WTC11 (cell line): ENCODE measurements at regions not wholly inside any gene's neighbourhood (a gene's known extent, or its start where the extent isn't known, plus 50 kb on each side); places are given as distances from the start of the nearest gene placed in this dataset.

ENCODE experiments used
- ATAC-seq: fragments of 200-7000 bp; cut with Tn5 transposase; 2 replicates; pipeline ENCODE4 v1.10.0; 2021; ENCODE audit warnings: mild to moderate bottlenecking, moderate library complexity
- CTCF ChIA-PET: fragments of 300-600 bp; sonication (Branson Sonifier 250); formaldehyde crosslinking; loops from one replicate; lab custom pipeline; 2021; ENCODE audit warnings: antibody characterized with exemption; lab: Charles Lee
- POLR2A ChIA-PET: fragments of 350-600 bp; sonication (Branson Sonifier 250); formaldehyde crosslinking; loops from one replicate; lab custom pipeline; 2021; ENCODE audit warnings: antibody characterized with exemption; lab: Charles Lee
- DNase-seq: peaks from one replicate; pipeline ENCODE4 v3.0.0; 2021; ENCODE audit warnings: low spot score
- H3K27ac Mint-ChIP-seq: 2 replicates; pipeline ENCODE4 v1.8.0; 2021; ENCODE audit warnings: mixed read lengths
- H3K27me3 Mint-ChIP-seq: 2 replicates; pipeline ENCODE4 v1.8.0; 2021; ENCODE audit warnings: low read depth, mild to moderate bottlenecking, moderate library complexity, mixed read lengths
- H3K36me3 Mint-ChIP-seq: 2 replicates; pipeline ENCODE4 v1.8.0; 2021; ENCODE audit warnings: mixed read lengths
- H3K4me1 Mint-ChIP-seq: 2 replicates; pipeline ENCODE4 v1.8.0; 2022; ENCODE audit warnings: mixed read lengths
- H3K4me3 Mint-ChIP-seq: 2 replicates; pipeline ENCODE4 v1.8.0; 2021; ENCODE audit warnings: mild to moderate bottlenecking, moderate library complexity, mixed read lengths
- H3K9me3 Mint-ChIP-seq: 2 replicates; pipeline ENCODE4 v1.8.0; 2021; ENCODE audit warnings: mixed read lengths
- ATF1 ChIP-seq: sonication (generic); formaldehyde crosslinking; IDR thresholded peaks from 2 replicates; pipeline ENCODE4 v1.8.1; 2023; ENCODE audit warnings: mild to moderate bottlenecking, moderate library complexity, missing genetic modification reagents
- EMX1 ChIP-seq: fragments of 250-450 bp; sonication (Bioruptor Pico); IDR thresholded peaks from 2 replicates; pipeline ENCODE4 v1.8.0; 2021; ENCODE audit warnings: mild to moderate bottlenecking
- HMGXB4 ChIP-seq: sonication (generic); formaldehyde crosslinking; IDR thresholded peaks from 2 replicates; pipeline ENCODE4 v1.8.1; 2023; ENCODE audit warnings: mild to moderate bottlenecking, moderate library complexity, missing genetic modification reagents
- NFE2L1 ChIP-seq: sonication (generic); formaldehyde crosslinking; IDR thresholded peaks from 2 replicates; pipeline ENCODE4 v1.8.1; 2023; ENCODE audit warnings: missing genetic modification reagents
- NR2C2 ChIP-seq: sonication (generic); formaldehyde crosslinking; IDR thresholded peaks from 2 replicates; pipeline ENCODE4 v1.8.0; 2022; ENCODE audit warnings: mild to moderate bottlenecking, missing genetic modification reagents
- PRRX2 ChIP-seq: fragments of 250-450 bp; sonication (Bioruptor Pico); IDR thresholded peaks from 2 replicates; pipeline ENCODE4 v1.8.0; 2021; ENCODE audit warnings: mild to moderate bottlenecking
- SMAD3 ChIP-seq: sonication (generic); formaldehyde crosslinking; IDR thresholded peaks from 2 replicates; pipeline ENCODE4 v1.8.0; 2022; ENCODE audit warnings: missing genetic modification reagents, mild to moderate bottlenecking, borderline replicate concordance
- SMAD4 ChIP-seq: sonication (generic); formaldehyde crosslinking; IDR thresholded peaks from 2 replicates; pipeline ENCODE4 v1.8.0; 2022; ENCODE audit warnings: mild to moderate bottlenecking, missing genetic modification reagents
- TCF7 ChIP-seq: sonication (generic); formaldehyde crosslinking; IDR thresholded peaks from 2 replicates; pipeline ENCODE4 v1.8.0; 2022; ENCODE audit warnings: mild to moderate bottlenecking, low read depth, missing genetic modification reagents, moderate library complexity
- ZBTB43 ChIP-seq: sonication (generic); formaldehyde crosslinking; IDR thresholded peaks from 2 replicates; pipeline ENCODE4 v1.8.1; 2023; ENCODE audit warnings: mild to moderate bottlenecking, missing genetic modification reagents
- ZNF138 ChIP-seq: sonication (generic); formaldehyde crosslinking; conservative IDR thresholded peaks from 2 replicates; pipeline ENCODE4 v1.8.1; 2022; ENCODE audit warnings: mild to moderate bottlenecking, moderate library complexity, missing genetic modification reagents
- ZNF263 ChIP-seq: sonication (generic); formaldehyde crosslinking; IDR thresholded peaks from 2 replicates; pipeline ENCODE4 v1.8.1; 2022; ENCODE audit warnings: low read depth, mild to moderate bottlenecking, moderate library complexity, missing genetic modification reagents
- ZNF423 ChIP-seq: fragments of 250-450 bp; sonication (Bioruptor Pico); IDR thresholded peaks from 2 replicates; pipeline ENCODE4 v2.1.2; 2022; ENCODE audit warnings: mild to moderate bottlenecking, moderate library complexity
- TF ChIP-seq, protein P1 (sequence below): fragments of 250-450 bp; sonication (Bioruptor Pico); IDR thresholded peaks from 2 replicates; pipeline ENCODE4 v1.9.0; 2021; ENCODE audit warnings: mild to moderate bottlenecking
- TF ChIP-seq, protein P2 (sequence below): sonication (generic); formaldehyde crosslinking; IDR thresholded peaks from 2 replicates; pipeline ENCODE4 v1.8.0; 2022; ENCODE audit warnings: mild to moderate bottlenecking, missing genetic modification reagents
- TF ChIP-seq, protein P3 (sequence below): sonication (generic); formaldehyde crosslinking; IDR thresholded peaks from 2 replicates; pipeline ENCODE4 v1.8.1; 2022; ENCODE audit warnings: missing genetic modification reagents, borderline replicate concordance
- TF ChIP-seq, protein P4 (sequence below): sonication (generic); formaldehyde crosslinking; IDR thresholded peaks from 2 replicates; pipeline ENCODE4 v1.8.0; 2022; ENCODE audit warnings: mild to moderate bottlenecking, missing genetic modification reagents
- TF ChIP-seq, protein P5 (sequence below): fragments of 250-450 bp; sonication (Bioruptor Pico); conservative IDR thresholded peaks from 2 replicates; pipeline ENCODE4 v1.9.0; 2021; ENCODE audit warnings: mild to moderate bottlenecking
- TF ChIP-seq, protein P6 (sequence below): sonication (generic); formaldehyde crosslinking; IDR thresholded peaks from 2 replicates; pipeline ENCODE4 v1.8.1; 2022; ENCODE audit warnings: mild to moderate bottlenecking, moderate library complexity, missing genetic modification reagents
- TF ChIP-seq, protein P7 (sequence below): sonication (generic); formaldehyde crosslinking; IDR thresholded peaks from 2 replicates; pipeline ENCODE4 v1.8.1; 2022; ENCODE audit warnings: mild to moderate bottlenecking, missing genetic modification reagents, moderate library complexity, borderline replicate concordance
- TF ChIP-seq, protein P8 (sequence below): fragments of 250-450 bp; sonication (Bioruptor Pico); IDR thresholded peaks from 2 replicates; pipeline ENCODE4 v2.1.2; 2022; ENCODE audit warnings: mild to moderate bottlenecking, moderate library complexity

GRCh38 chr12:94082690-94083089, 65.7 kb upstream of the PLXNC1 start:
- peaks cover 25% of the 10 kb centered on the region for H3K9me3 Mint-ChIP-seq
- TF ChIP-seq, protein P1, sequence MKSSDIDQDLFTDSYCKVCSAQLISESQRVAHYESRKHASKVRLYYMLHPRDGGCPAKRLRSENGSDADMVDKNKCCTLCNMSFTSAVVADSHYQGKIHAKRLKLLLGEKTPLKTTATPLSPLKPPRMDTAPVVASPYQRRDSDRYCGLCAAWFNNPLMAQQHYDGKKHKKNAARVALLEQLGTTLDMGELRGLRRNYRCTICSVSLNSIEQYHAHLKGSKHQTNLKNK (CRISPR knock-in tag) = no peak
- no peak for TF ChIP-seq NR2C2 (CRISPR knock-in tag)
- TF ChIP-seq ZBTB43 (CRISPR knock-in tag) = no peak
- peaks cover 4% of the 10 kb centered on the region; the same call in 1 of the 2 replicates for H3K36me3 Mint-ChIP-seq
- peaks cover 6% of the 10 kb centered on the region for H3K4me1 Mint-ChIP-seq
- no peaks in the 10 kb centered on the region for H3K27me3 Mint-ChIP-seq
- H3K4me3 Mint-ChIP-seq = no peak overlapping the region
- no peak overlapping the region for H3K27ac Mint-ChIP-seq
- POLR2A ChIA-PET = no interaction called here
- ATAC-seq = no peak
- no peak for DNase-seq
- CTCF ChIA-PET = interaction anchor here (2.4 kb wide), 1 partner anchor 19 kb away, joined by 16 read pairs; no protein-coding TSS in a partner anchor

DNA sequence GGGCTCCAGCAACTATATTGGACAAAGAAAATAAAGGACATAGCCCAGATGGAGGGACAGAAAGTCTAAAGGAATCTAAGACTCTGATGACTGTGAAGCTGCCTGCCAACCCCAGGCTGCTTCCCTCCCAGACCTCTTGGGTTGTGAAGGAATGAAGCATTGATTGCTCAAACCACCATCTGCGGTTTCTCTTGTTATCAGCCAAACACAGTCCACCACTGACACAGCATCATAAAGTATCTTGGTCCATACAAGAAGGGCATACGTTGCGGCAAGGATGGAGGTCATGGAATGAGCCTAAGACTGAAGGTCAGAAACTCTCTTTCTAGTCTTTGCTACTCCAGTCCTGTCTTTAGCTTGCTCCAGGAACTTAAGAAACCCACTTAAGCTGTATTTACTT, 58.5 kb upstream of the PLXNC1 start:
- no peak overlapping the region for H3K4me3 Mint-ChIP-seq
- no peaks in the 10 kb centered on the region for H3K4me1 Mint-ChIP-seq
- TF ChIP-seq, protein P2, sequence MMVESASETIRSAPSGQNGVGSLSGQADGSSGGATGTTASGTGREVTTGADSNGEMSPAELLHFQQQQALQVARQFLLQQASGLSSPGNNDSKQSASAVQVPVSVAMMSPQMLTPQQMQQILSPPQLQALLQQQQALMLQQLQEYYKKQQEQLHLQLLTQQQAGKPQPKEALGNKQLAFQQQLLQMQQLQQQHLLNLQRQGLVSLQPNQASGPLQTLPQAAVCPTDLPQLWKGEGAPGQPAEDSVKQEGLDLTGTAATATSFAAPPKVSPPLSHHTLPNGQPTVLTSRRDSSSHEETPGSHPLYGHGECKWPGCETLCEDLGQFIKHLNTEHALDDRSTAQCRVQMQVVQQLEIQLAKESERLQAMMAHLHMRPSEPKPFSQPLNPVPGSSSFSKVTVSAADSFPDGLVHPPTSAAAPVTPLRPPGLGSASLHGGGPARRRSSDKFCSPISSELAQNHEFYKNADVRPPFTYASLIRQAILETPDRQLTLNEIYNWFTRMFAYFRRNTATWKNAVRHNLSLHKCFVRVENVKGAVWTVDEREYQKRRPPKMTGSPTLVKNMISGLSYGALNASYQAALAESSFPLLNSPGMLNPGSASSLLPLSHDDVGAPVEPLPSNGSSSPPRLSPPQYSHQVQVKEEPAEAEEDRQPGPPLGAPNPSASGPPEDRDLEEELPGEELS (CRISPR knock-in tag) = no peak
- TF ChIP-seq EMX1 (CRISPR knock-in tag) (no peak), ATF1 (CRISPR knock-in tag) (no peak), HMGXB4 (CRISPR knock-in tag) (no peak), TCF7 (no peak), ZNF138 (CRISPR knock-in tag) (no peak), PRRX2 (CRISPR knock-in tag) (no peak), ZNF263 (CRISPR knock-in tag) (no peak), ZNF423 (CRISPR knock-in tag) (no peak), SMAD3 (CRISPR knock-in tag) (no peak), NFE2L1 (CRISPR knock-in tag) (no peak), SMAD4 (CRISPR knock-in tag) (no peak)
- TF ChIP-seq, protein P3, sequence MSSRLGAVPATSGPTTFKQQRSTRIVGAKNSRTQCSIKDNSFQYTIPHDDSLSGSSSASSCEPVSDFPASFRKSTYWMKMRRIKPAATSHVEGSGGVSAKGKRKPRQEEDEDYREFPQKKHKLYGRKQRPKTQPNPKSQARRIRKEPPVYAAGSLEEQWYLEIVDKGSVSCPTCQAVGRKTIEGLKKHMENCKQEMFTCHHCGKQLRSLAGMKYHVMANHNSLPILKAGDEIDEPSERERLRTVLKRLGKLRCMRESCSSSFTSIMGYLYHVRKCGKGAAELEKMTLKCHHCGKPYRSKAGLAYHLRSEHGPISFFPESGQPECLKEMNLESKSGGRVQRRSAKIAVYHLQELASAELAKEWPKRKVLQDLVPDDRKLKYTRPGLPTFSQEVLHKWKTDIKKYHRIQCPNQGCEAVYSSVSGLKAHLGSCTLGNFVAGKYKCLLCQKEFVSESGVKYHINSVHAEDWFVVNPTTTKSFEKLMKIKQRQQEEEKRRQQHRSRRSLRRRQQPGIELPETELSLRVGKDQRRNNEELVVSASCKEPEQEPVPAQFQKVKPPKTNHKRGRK (CRISPR knock-in tag) = no peak
- TF ChIP-seq, protein P4, sequence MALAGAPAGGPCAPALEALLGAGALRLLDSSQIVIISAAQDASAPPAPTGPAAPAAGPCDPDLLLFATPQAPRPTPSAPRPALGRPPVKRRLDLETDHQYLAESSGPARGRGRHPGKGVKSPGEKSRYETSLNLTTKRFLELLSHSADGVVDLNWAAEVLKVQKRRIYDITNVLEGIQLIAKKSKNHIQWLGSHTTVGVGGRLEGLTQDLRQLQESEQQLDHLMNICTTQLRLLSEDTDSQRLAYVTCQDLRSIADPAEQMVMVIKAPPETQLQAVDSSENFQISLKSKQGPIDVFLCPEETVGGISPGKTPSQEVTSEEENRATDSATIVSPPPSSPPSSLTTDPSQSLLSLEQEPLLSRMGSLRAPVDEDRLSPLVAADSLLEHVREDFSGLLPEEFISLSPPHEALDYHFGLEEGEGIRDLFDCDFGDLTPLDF (CRISPR knock-in tag) = no peak
- TF ChIP-seq, protein P5, sequence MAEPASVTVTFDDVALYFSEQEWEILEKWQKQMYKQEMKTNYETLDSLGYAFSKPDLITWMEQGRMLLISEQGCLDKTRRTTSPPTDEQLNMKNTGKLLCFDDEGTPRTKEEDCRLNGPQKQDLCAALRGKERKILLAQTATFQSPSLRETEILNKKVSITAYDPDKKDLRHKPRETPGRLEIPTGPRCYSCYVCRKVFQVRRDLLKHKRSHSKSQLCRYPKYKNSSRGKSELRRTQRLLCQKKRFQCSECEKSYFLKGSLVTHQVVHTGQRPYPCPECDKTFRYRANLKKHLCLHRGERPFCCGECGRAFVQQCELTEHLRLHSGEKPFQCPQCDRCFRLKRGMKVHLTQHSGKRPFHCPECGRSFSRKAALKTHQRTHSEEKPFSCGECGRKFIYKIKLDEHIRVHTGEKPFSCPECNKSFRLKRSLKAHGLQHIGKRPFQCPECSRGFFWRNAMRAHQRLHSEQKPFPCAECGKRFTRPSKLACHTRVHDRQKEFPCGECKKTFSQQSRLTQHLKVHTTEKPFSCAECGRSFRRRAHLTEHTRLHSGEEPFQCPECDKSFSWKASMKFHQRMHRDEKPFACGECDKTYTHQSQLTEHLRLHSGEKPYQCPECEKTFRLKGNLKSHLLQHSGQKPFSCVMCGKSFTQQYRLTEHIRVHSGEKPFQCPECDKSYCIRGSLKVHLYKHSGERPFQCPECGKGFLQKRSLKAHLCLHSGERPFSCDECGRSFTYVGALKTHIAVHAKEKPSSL (CRISPR knock-in tag) = no peak
- TF ChIP-seq, protein P6, sequence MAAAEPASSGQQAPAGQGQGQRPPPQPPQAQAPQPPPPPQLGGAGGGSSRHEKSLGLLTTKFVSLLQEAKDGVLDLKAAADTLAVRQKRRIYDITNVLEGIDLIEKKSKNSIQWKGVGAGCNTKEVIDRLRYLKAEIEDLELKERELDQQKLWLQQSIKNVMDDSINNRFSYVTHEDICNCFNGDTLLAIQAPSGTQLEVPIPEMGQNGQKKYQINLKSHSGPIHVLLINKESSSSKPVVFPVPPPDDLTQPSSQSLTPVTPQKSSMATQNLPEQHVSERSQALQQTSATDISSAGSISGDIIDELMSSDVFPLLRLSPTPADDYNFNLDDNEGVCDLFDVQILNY (CRISPR knock-in tag) = no peak
- TF ChIP-seq, protein P7, sequence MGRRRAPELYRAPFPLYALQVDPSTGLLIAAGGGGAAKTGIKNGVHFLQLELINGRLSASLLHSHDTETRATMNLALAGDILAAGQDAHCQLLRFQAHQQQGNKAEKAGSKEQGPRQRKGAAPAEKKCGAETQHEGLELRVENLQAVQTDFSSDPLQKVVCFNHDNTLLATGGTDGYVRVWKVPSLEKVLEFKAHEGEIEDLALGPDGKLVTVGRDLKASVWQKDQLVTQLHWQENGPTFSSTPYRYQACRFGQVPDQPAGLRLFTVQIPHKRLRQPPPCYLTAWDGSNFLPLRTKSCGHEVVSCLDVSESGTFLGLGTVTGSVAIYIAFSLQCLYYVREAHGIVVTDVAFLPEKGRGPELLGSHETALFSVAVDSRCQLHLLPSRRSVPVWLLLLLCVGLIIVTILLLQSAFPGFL (CRISPR knock-in tag) = no peak
- TF ChIP-seq, protein P8, sequence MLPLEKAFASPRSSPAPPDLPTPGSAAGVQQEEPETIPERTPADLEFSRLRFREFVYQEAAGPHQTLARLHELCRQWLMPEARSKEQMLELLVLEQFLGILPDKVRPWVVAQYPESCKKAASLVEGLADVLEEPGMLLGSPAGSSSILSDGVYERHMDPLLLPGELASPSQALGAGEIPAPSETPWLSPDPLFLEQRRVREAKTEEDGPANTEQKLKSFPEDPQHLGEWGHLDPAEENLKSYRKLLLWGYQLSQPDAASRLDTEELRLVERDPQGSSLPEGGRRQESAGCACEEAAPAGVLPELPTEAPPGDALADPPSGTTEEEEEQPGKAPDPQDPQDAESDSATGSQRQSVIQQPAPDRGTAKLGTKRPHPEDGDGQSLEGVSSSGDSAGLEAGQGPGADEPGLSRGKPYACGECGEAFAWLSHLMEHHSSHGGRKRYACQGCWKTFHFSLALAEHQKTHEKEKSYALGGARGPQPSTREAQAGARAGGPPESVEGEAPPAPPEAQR (CRISPR knock-in tag) = no peak

More for the DNA sequence above, 58.5 kb upstream of the PLXNC1 start:
- DNase-seq = no peak
- Mint-ChIP-seq H3K36me3 (no peaks in the 10 kb centered on the region; the same call in 1 of the 2 replicates), H3K9me3 (peaks cover 13% of the 10 kb centered on the region), H3K27me3 (no peaks in the 10 kb centered on the region; the same call in 1 of the 2 replicates), H3K27ac (no peak overlapping the region)
- ChIA-PET CTCF (interaction anchor here (1.8 kb wide), 1 partner anchor 11 kb away, joined by 8 read pairs; no protein-coding TSS in a partner anchor), POLR2A (no interaction called here)
- no peak for ATAC-seq
